Spleen (tissue), 11 donors: ENCODE measurements at regions not wholly inside any gene's neighbourhood (a gene's known extent, or its start where the extent isn't known, plus 50 kb on each side); places are given as distances from the start of the nearest gene placed in this dataset.

ENCODE experiments used
- DNase-seq: peaks from one replicate; pipeline ENCODE4 v3.0.0-alpha.2; 2020
- H3K27ac ChIP-seq, 8 donors: fragments of 200-600 bp; sonication (generic) in 7 of 8; 1 replicate in 4 of 8; 2 replicates in 4 of 8; pipeline versions ENCODE4 v1.5.0 to v1.8.0; 2016 to 2021; ENCODE audit warnings: inconsistent platforms in 4 of 8, mild to moderate bottlenecking in 4 of 8, moderate library complexity in 1 of 8
- H3K27me3 ChIP-seq, 7 donors: fragments of 200-600 bp; sonication (generic) in 6 of 7; replicated peaks in 1 of 7; 1 replicate in 4 of 7; 2 replicates in 3 of 7; pipeline versions ENCODE4 v1.5.0 to v1.8.0; 2016 to 2021; ENCODE audit warnings: inconsistent platforms in 3 of 7, mild to moderate bottlenecking in 1 of 7
- H3K36me3 ChIP-seq, 6 donors: fragments of 200-600 bp; sonication (generic) in 5 of 6; 1 replicate in 4 of 6; 2 replicates in 2 of 6; pipeline versions ENCODE4 v1.5.0 to v1.8.0; 2016 to 2021; ENCODE audit warnings: inconsistent platforms in 2 of 6
- H3K4me1 ChIP-seq, 6 donors: fragments of 200-600 bp; sonication (generic) in 5 of 6; 1 replicate in 3 of 6; 2 replicates in 3 of 6; pipeline versions ENCODE4 v1.5.0 to v1.8.0; 2016 to 2021; ENCODE audit warnings: inconsistent platforms in 3 of 6
- H3K4me3 ChIP-seq, 8 donors: fragments of 200-600 bp; sonication (generic) in 7 of 8; 1 replicate in 4 of 8; 2 replicates in 4 of 8; pipeline versions ENCODE4 v1.5.0 to v1.8.0; 2016 to 2021; ENCODE audit warnings: inconsistent platforms in 4 of 8, mild to moderate bottlenecking in 4 of 8, moderate library complexity in 2 of 8
- H3K9me3 ChIP-seq, 8 donors: fragments of 200-600 bp; sonication (generic) in 7 of 8; 1 replicate in 4 of 8; 2 replicates in 4 of 8; pipeline versions ENCODE4 v1.5.0 to v1.8.0; 2016 to 2021; ENCODE audit warnings: inconsistent platforms in 4 of 8
- POLR2A ChIP-seq, 3 donors: fragments of 450-650 bp; IDR thresholded peaks; one replicate each; pipeline ENCODE4 v1.5.1; 2017; ENCODE audit warnings: antibody characterized with exemption in 3 of 3, mild to moderate bottlenecking in 1 of 3
- POLR2AphosphoS5 ChIP-seq, 3 donors: sonication (generic); formaldehyde crosslinking; IDR thresholded peaks; one replicate each; pipeline ENCODE4 v1.5.1; 2017; ENCODE audit warnings: antibody characterized with exemption in 3 of 3
- WGBS, 5 donors: extraction: QIAGEN DNeasy Blood & Tissue Kit in 3 of 5; methylation state at CpG; one replicate each; pipeline versions ENCODE4 v1.1.5 to v1.1.7; 2013 to 2018; 5-methylcytosine and 5-hydroxymethylcytosine counted together
- intact Hi-C: fragments of 100-400 bp; cut with DNase I; formaldehyde crosslinking; loops from one replicate; pipeline ENCODE4 v1.15.0; 2023; ENCODE audit warnings: low total_unique reads
- TF ChIP-seq, protein P1 (sequence below), 11 experiments: fragments of 200-600 bp in 7 of 11; fragments of 450-650 bp in 4 of 11; sonication (generic) in 4 of 11; IDR thresholded peaks in 8 of 11; conservative IDR thresholded peaks in 3 of 11; 1 replicate in 7 of 11; 2 replicates in 4 of 11; pipeline versions ENCODE4 v1.4.0 to v1.8.0; 2016 to 2021; ENCODE audit warnings: antibody characterized with exemption in 11 of 11, inconsistent platforms in 4 of 11, mild to moderate bottlenecking in 1 of 11
- donor health status: healthy with polysubstance abuse.
- donor health status: DM: no; HTN: no; CAD: no; lungs with moderate emphysema.
- donor health status: DM: no; HTN: no; CAD: no.
- donor health status: Bipolar disorder and iron deficiency.
- donor health status: healthy.
- donor health status: DM: no; HTN: no; CAD: no.
- donor health status: DM: yes; HTN: yes; CAD: no.

- intact Hi-C loops = no loop called here
Observed at GRCh38 chr10:129405389-129405788, 61.7 kb upstream of the MGMT start.

GRCh38 chr10:129410688-129411392 lies 56.2 kb upstream of the MGMT start:
- Histone ChIP-seq H3K36me3 (no peaks in the 10 kb centered on the region), H3K4me3 (no peak overlapping the region), H3K27ac (no peak overlapping the region), H3K27me3 (peaks cover 0 to 8% (median 0%) of the 10 kb centered on the region in 7 donors), H3K4me1 (no peaks in the 10 kb centered on the region), H3K9me3 (no peaks in the 10 kb centered on the region)
- WGBS, 5 donors = 80 to 86% (median 81%) methylated on average over 20 of the region's 20 CpGs
- no peak for DNase-seq
- intact Hi-C loops = no loop called here
- TF ChIP-seq POLR2AphosphoS5 (IDR thresholded peaks at IDR 0.05) (no peak), POLR2A (IDR thresholded peaks at IDR 0.05) (no peak)
- TF ChIP-seq, protein P1, sequence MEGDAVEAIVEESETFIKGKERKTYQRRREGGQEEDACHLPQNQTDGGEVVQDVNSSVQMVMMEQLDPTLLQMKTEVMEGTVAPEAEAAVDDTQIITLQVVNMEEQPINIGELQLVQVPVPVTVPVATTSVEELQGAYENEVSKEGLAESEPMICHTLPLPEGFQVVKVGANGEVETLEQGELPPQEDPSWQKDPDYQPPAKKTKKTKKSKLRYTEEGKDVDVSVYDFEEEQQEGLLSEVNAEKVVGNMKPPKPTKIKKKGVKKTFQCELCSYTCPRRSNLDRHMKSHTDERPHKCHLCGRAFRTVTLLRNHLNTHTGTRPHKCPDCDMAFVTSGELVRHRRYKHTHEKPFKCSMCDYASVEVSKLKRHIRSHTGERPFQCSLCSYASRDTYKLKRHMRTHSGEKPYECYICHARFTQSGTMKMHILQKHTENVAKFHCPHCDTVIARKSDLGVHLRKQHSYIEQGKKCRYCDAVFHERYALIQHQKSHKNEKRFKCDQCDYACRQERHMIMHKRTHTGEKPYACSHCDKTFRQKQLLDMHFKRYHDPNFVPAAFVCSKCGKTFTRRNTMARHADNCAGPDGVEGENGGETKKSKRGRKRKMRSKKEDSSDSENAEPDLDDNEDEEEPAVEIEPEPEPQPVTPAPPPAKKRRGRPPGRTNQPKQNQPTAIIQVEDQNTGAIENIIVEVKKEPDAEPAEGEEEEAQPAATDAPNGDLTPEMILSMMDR (IDR thresholded peaks at IDR 0.05 in 8 of 11, conservative IDR thresholded peaks at IDR 0.05 in 3 of 11) = no peak

More at GRCh38 chr10:129405389-129405788, 61.7 kb upstream of the MGMT start:
- no peaks in the 10 kb centered on the region for H3K36me3 ChIP-seq
- H3K27ac ChIP-seq = no peak overlapping the region
- 70 to 95% (median 84%) methylated on average over 2 to 3 of the region's 3 CpGs for WGBS, 5 donors
- TF ChIP-seq, protein P1 (IDR thresholded peaks at IDR 0.05 in 8 of 11, conservative IDR thresholded peaks at IDR 0.05 in 3 of 11) = no peak
- no peak for TF ChIP-seq POLR2A (IDR thresholded peaks at IDR 0.05)
- TF ChIP-seq POLR2AphosphoS5 (IDR thresholded peaks at IDR 0.05) = no peak
- no peaks in the 10 kb centered on the region for H3K9me3 ChIP-seq
- no peak for DNase-seq
- no peak overlapping the region for H3K4me3 ChIP-seq
- H3K27me3 ChIP-seq = peaks cover 0 to 14% (median 0%) of the 10 kb centered on the region in 7 donors
- no peaks in the 10 kb centered on the region for H3K4me1 ChIP-seq

- TF ChIP-seq, protein P1 (IDR thresholded peaks at IDR 0.05 in 8 of 11, conservative IDR thresholded peaks at IDR 0.05 in 3 of 11) = no peak
- TF ChIP-seq POLR2AphosphoS5 (IDR thresholded peaks at IDR 0.05) = no peak
- TF ChIP-seq POLR2A (IDR thresholded peaks at IDR 0.05) = no peak
- intact Hi-C loops = no loop called here
- H3K27me3 ChIP-seq = peaks cover 0 to 8% (median 0%) of the 10 kb centered on the region in 7 donors
- DNase-seq = no peak
- 86 to 95% (median 93%) methylated on average over 8 of the region's 8 CpGs for WGBS, 5 donors
- no peaks in the 10 kb centered on the region for H3K4me1 ChIP-seq
- no peaks in the 10 kb centered on the region for H3K9me3 ChIP-seq
- no peak overlapping the region for H3K27ac ChIP-seq
- no peaks in the 10 kb centered on the region for H3K36me3 ChIP-seq
- H3K4me3 ChIP-seq = no peak overlapping the region
Observed at GRCh38 chr10:129411393-129411705, 55.7 kb upstream of the MGMT start.

DNA sequence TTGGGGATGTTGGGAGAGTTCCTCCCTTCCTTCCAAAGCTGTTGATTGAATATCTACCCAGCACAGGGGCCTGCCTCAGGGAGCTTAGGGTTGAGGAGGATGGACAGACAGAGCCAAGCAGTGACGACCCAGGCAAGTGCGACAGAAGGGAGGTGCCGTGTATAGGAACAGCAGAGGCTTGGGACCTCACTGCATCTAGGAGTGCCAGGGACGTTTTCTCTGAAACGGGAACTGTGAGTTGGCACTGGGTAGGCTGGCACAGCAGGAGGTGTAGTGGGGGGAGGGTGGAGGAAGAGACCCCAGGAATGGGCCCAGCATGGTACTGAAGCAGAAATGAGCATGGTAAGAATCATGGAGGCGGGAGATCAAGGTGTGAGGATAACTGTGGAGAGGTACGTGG lies 55.3 kb upstream of the MGMT start:
- 75 to 80% (median 78%) methylated on average over 7 of the region's 7 CpGs for WGBS, 5 donors
- Histone ChIP-seq H3K27me3 (peaks cover 0 to 8% (median 0%) of the 10 kb centered on the region in 7 donors), H3K27ac (no peak overlapping the region), H3K4me3 (no peak overlapping the region), H3K9me3 (no peaks in the 10 kb centered on the region), H3K36me3 (no peaks in the 10 kb centered on the region), H3K4me1 (no peaks in the 10 kb centered on the region)
- no peak for TF ChIP-seq POLR2A (IDR thresholded peaks at IDR 0.05)
- no peak for TF ChIP-seq POLR2AphosphoS5 (IDR thresholded peaks at IDR 0.05)
- no peak for DNase-seq
- intact Hi-C loops = no loop called here
